Upper lobe of left lung (tissue), 6 donors: ENCODE measurements at regions not wholly inside any gene's neighbourhood (a gene's known extent, or its start where the extent isn't known, plus 50 kb on each side); places are given as distances from the start of the nearest gene placed in this dataset.

Experiments used
- ATAC-seq, 2 donors: fragments of 200-7000 bp; cut with Tn5 transposase; one replicate each; pipeline ENCODE4 v1.9.1; 2022; ENCODE audit warnings: mild to moderate bottlenecking in 2 of 2, moderate library complexity in 2 of 2; ENCODE audit not compliant: low FRiP score in 2 of 2
- DNase-seq, 2 donors: peaks; one replicate each; pipeline ENCODE4 v3.0.0-alpha.2; 2019 to 2020
- H3K27ac ChIP-seq, 4 donors: fragments of 200-600 bp; sonication (generic); one replicate each; pipeline ENCODE4 v1.5.1; 2016 to 2019
- H3K27me3 ChIP-seq, 4 donors: fragments of 200-600 bp; sonication (generic); one replicate each; pipeline ENCODE4 v1.5.1; 2017 to 2019
- H3K36me3 ChIP-seq, 4 donors: fragments of 200-600 bp; sonication (generic); one replicate each; pipeline ENCODE4 v1.5.1; 2016 to 2019
- H3K4me1 ChIP-seq, 4 donors: fragments of 200-600 bp; sonication (generic); one replicate each; pipeline ENCODE4 v1.5.1; 2018 to 2019
- H3K4me3 ChIP-seq, 4 donors: fragments of 200-600 bp; sonication (generic); one replicate each; pipeline ENCODE4 v1.5.1; 2017 to 2019; ENCODE audit warnings: mild to moderate bottlenecking in 2 of 4, moderate library complexity in 1 of 4
- H3K9me3 ChIP-seq, 4 donors: fragments of 200-600 bp; sonication (generic); one replicate each; pipeline ENCODE4 v1.5.1; 2018 to 2019
- EP300 ChIP-seq, 4 donors: sonication (generic); formaldehyde crosslinking; IDR thresholded peaks; one replicate each; pipeline ENCODE4 v1.5.1; 2017; ENCODE audit warnings: antibody characterized with exemption in 4 of 4, control low read depth in 2 of 4
- POLR2A ChIP-seq, 4 donors: fragments of 450-650 bp; IDR thresholded peaks; one replicate each; pipeline ENCODE4 v1.5.1; 2016 to 2017; ENCODE audit warnings: antibody characterized with exemption in 4 of 4, mild to moderate bottlenecking in 2 of 4
- POLR2AphosphoS5 ChIP-seq, 2 donors: sonication (generic); formaldehyde crosslinking; IDR thresholded peaks; one replicate each; pipeline ENCODE4 v1.5.1; 2017; ENCODE audit warnings: antibody characterized with exemption in 2 of 2
- WGBS, 2 donors: methylation state at CpG; one replicate each; pipeline ENCODE4 v1.1.5; 2017 to 2018; 5-methylcytosine and 5-hydroxymethylcytosine counted together
- TF ChIP-seq, protein P1 (sequence below), 6 experiments: fragments of 450-650 bp in 4 of 6; fragments of 200-600 bp in 2 of 6; sonication (generic) in 2 of 6; IDR thresholded peaks; one replicate each; pipeline ENCODE4 v1.5.1; 2016 to 2019; ENCODE audit warnings: antibody characterized with exemption in 6 of 6
- donor health status: DM: no; HTN: no; CAD: no; lungs with moderate emphysema.
- donor health status: DM: no; HTN: yes; CAD: no; lungs with severe emphysema.

DNA sequence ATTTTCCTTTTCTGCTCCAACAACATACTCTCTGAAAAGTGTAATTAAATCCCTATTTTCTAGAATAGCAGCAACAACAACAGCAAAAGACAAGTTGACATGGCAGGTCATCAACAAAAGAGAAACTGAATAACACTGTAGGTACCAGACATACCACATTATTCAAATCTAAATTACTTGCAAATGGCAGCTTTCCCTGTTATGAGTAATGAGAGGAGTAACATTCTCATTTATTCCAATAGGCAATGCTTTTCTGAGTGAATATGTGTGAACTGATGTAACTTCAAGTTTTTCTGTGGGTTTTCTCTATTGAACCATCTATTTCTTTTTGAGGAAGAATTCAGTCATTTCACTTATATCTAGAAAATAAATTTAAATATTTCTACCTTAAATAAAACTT is 501.5 kb downstream of the TRIB2 start:
- H3K27me3 ChIP-seq, result no peaks in the 10 kb centered on the region
- H3K4me3 ChIP-seq, result no peak overlapping the region
- no peaks in the 10 kb centered on the region for H3K36me3 ChIP-seq
- H3K27ac ChIP-seq, result no peak overlapping the region
- H3K4me1 ChIP-seq, result no peaks in the 10 kb centered on the region
- TF ChIP-seq POLR2A (IDR thresholded peaks at IDR 0.05), result no peak
- TF ChIP-seq, protein P1, sequence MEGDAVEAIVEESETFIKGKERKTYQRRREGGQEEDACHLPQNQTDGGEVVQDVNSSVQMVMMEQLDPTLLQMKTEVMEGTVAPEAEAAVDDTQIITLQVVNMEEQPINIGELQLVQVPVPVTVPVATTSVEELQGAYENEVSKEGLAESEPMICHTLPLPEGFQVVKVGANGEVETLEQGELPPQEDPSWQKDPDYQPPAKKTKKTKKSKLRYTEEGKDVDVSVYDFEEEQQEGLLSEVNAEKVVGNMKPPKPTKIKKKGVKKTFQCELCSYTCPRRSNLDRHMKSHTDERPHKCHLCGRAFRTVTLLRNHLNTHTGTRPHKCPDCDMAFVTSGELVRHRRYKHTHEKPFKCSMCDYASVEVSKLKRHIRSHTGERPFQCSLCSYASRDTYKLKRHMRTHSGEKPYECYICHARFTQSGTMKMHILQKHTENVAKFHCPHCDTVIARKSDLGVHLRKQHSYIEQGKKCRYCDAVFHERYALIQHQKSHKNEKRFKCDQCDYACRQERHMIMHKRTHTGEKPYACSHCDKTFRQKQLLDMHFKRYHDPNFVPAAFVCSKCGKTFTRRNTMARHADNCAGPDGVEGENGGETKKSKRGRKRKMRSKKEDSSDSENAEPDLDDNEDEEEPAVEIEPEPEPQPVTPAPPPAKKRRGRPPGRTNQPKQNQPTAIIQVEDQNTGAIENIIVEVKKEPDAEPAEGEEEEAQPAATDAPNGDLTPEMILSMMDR (IDR thresholded peaks at IDR 0.05), result no peak
- TF ChIP-seq POLR2AphosphoS5 (IDR thresholded peaks at IDR 0.05), result no peak
- TF ChIP-seq EP300 (IDR thresholded peaks at IDR 0.05), result no peak
- H3K9me3 ChIP-seq, result peaks cover 0 to 5% (median 0%) of the 10 kb centered on the region in 4 donors
- ATAC-seq, result no peak
- DNase-seq, result no peak

DNA sequence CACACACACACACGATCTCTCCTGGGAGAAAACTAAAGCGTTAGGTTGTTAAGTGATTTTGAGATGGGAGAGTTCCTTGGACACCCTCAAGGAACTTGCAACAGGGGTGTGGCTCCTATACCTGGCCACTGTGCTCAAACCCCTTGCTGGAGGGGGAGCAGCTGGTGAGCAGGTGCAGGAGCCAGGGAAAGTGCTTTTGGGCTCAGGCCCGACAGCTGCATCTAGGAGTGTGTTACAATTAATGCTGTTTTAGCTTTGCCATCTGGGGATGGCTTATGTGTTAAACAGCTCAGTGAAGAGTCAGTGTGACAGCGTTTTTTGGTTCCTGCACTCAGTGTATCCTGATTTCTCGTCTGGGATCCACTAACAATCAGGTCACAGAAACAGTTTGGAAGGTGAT is 510.8 kb downstream of the TRIB2 start:
- no peaks in the 10 kb centered on the region for H3K4me1 ChIP-seq
- H3K27ac ChIP-seq, result no peak overlapping the region
- H3K27me3 ChIP-seq, result no peaks in the 10 kb centered on the region
- no peaks in the 10 kb centered on the region for H3K9me3 ChIP-seq
- no peak overlapping the region for H3K4me3 ChIP-seq
- WGBS, 2 donors, result 64 to 71% methylated on average over 5 of the region's 5 CpGs
- DNase-seq (no peak), ATAC-seq (no peak)
- no peak for TF ChIP-seq POLR2AphosphoS5 (IDR thresholded peaks at IDR 0.05)
- no peak for TF ChIP-seq POLR2A (IDR thresholded peaks at IDR 0.05)
- TF ChIP-seq EP300 (IDR thresholded peaks at IDR 0.05), result no peak
- TF ChIP-seq, protein P1 (IDR thresholded peaks at IDR 0.05), result no peak
- H3K36me3 ChIP-seq, result no peaks in the 10 kb centered on the region

DNA sequence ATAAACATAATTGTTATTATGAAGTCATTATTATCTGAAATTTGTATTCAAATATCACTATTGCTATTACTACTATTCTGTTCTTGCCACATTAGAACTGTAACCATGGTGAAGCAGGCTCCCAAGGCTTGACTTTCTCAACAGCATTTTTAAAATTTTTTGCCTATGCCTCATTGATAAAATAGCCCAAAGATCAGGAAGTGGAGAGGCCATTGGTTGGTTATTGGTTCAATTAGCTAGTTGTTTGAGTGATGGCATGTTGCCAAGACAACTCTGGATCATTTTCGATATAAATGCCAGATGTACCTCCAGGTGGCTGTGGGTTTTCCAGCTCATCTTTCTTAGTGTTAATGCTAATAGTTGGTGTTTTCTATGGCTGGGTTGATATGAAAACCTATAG is 513.5 kb downstream of the TRIB2 start:
- 79 to 87% methylated on average over 1 of the region's 1 CpG for WGBS, 2 donors
- no peak overlapping the region for H3K4me3 ChIP-seq
- no peaks in the 10 kb centered on the region for H3K9me3 ChIP-seq
- no peak for TF ChIP-seq POLR2A (IDR thresholded peaks at IDR 0.05)
- TF ChIP-seq, protein P1 (IDR thresholded peaks at IDR 0.05), result no peak
- TF ChIP-seq EP300 (IDR thresholded peaks at IDR 0.05), result no peak
- no peak for TF ChIP-seq POLR2AphosphoS5 (IDR thresholded peaks at IDR 0.05)
- DNase-seq, result no peak
- no peak overlapping the region for H3K27ac ChIP-seq
- no peaks in the 10 kb centered on the region for H3K4me1 ChIP-seq
- no peaks in the 10 kb centered on the region for H3K36me3 ChIP-seq
- no peak for ATAC-seq
- H3K27me3 ChIP-seq, result no peaks in the 10 kb centered on the region

DNA sequence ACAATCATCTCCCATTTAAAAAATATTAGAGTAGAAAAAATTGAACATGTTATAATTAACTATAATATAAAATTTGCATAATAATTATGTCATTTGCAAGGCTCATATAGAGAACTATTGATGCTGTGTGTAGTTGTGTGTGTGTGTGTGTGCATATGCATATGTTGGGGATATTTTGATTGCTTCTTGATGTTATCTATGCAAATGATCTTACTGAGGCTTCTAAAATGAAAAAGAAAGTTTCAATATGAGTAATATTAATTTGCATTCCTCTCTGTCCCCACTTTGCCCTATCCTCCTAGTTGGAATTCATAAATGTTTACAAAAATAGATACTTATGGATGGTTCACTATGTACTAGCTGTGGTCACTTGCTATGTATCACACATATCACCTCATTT is 523.3 kb downstream of the TRIB2 start:
- no peaks in the 10 kb centered on the region for H3K27me3 ChIP-seq
- no peak overlapping the region for H3K27ac ChIP-seq
- no peaks in the 10 kb centered on the region for H3K4me1 ChIP-seq
- no peak for TF ChIP-seq POLR2AphosphoS5 (IDR thresholded peaks at IDR 0.05)
- no peak for TF ChIP-seq POLR2A (IDR thresholded peaks at IDR 0.05)
- TF ChIP-seq, protein P1 (IDR thresholded peaks at IDR 0.05), result no peak
- no peak for TF ChIP-seq EP300 (IDR thresholded peaks at IDR 0.05)
- no peaks in the 10 kb centered on the region for H3K9me3 ChIP-seq
- no peaks in the 10 kb centered on the region for H3K36me3 ChIP-seq
- DNase-seq (no peak), ATAC-seq (no peak)
- no peak overlapping the region for H3K4me3 ChIP-seq

DNA sequence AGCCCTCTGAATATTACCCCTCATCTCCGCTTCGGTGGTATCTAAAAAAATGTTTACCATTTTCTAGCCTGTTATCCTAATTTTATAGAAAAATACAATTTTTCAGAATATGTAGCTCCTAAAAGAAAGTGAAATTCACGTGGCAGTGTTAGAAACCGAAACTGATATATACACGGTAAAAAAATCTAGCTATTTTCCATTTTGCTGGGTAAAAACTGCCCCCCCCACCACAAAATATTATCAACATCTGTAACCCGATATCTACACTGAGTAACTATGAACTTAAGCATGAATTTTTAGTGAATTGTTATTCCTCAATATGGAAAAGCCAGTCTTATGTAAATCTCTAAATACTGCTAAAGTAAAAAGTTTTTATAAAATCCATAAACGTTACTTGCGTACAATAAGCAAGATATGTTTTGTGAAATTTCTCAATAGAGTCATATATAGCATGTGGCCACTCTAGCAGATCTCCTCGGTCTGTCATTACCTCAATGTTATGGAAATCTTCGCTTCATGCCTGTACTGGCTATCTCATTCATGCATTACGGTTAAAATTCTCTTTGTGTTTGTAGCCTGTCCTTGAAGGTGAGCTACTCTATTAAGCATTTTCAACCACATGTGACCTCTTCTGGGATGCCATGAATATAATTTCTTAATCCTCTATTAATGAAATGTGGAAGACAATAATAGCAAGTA is 524.2 kb downstream of the TRIB2 start:
- ATAC-seq (no peak), DNase-seq (no peak)
- H3K27ac ChIP-seq, result no peak overlapping the region
- no peaks in the 10 kb centered on the region for H3K36me3 ChIP-seq
- H3K9me3 ChIP-seq, result no peaks in the 10 kb centered on the region
- H3K4me3 ChIP-seq, result no peak overlapping the region
- WGBS, 2 donors, result 81 to 84% methylated on average over 11 of the region's 11 CpGs
- TF ChIP-seq, protein P1 (IDR thresholded peaks at IDR 0.05), result no peak
- TF ChIP-seq EP300 (IDR thresholded peaks at IDR 0.05), result no peak
- TF ChIP-seq POLR2AphosphoS5 (IDR thresholded peaks at IDR 0.05), result no peak
- TF ChIP-seq POLR2A (IDR thresholded peaks at IDR 0.05), result no peak
- H3K4me1 ChIP-seq, result no peaks in the 10 kb centered on the region
- no peaks in the 10 kb centered on the region for H3K27me3 ChIP-seq
